ENCODE measurements at regions not wholly inside any gene's neighbourhood (a gene's known extent, or its start where the extent isn't known, plus 50 kb on each side); places are given as distances from the start of the nearest gene placed in this dataset.
"Not testable (repeated sequence)": the region's sequence is repeated elsewhere in the genome, so short reads cannot be mapped to it uniquely, and the experiment has no call there.

- peak; percentile 59 for DNase-seq
Measured at GRCh38 chrX:40853004-40853815, 117.9 kb upstream of the MED14 start.

- no peak for DNase-seq
Measured at GRCh38 chrX:40853816-40854123, 118.4 kb upstream of the MED14 start.

GRCh38 chrX:40854242-40854641, 118.9 kb upstream of the MED14 start:
- no peak for DNase-seq

GRCh38 chrX:40855411-40855810, 120.1 kb upstream of the MED14 start:
- no peak for DNase-seq

GRCh38 chrX:40855932-40856515, 120.7 kb upstream of the MED14 start:
- peak; percentile 6 for DNase-seq

GRCh38 chrX:40861952-40862554, 126.7 kb upstream of the MED14 start:
- not testable (repeated sequence) for DNase-seq

- not testable (repeated sequence) for DNase-seq
Measured at GRCh38 chrX:40863260-40863659, 127.9 kb upstream of the MED14 start.

- DNase-seq, result no peak
Measured at GRCh38 chrX:40863671-40864070, 128.3 kb upstream of the MED14 start.

GRCh38 chrX:40864972-40865371, 129.6 kb upstream of the MED14 start:
- no peak for DNase-seq

GRCh38 chrX:40866893-40867292, 131.6 kb upstream of the MED14 start:
- DNase-seq, result no peak

GRCh38 chrX:40867352-40867751, 132.0 kb upstream of the MED14 start:
- no peak for DNase-seq

- no peak for DNase-seq
Measured at GRCh38 chrX:40868868-40869267, 133.5 kb upstream of the MED14 start.

- DNase-seq, result not testable (repeated sequence)
Measured at GRCh38 chrX:40870982-40871381, 135.6 kb upstream of the MED14 start.

- no peak for DNase-seq
Measured at GRCh38 chrX:40871385-40872082, 136.2 kb upstream of the MED14 start.

GRCh38 chrX:40872351-40872750, 137.0 kb upstream of the MED14 start:
- DNase-seq, result no peak

- no peak for DNase-seq
Measured at GRCh38 chrX:40875476-40875875, 140.1 kb upstream of the MED14 start.

- peak; percentile 3 for DNase-seq
Measured at GRCh38 chrX:40877887-40878286, 142.5 kb upstream of the MED14 start.

- DNase-seq, result no peak
Measured at GRCh38 chrX:40878766-40879165, 143.4 kb upstream of the MED14 start.

- not testable (repeated sequence) for DNase-seq
Measured at GRCh38 chrX:40879172-40879571, 143.8 kb upstream of the MED14 start.

- no peak for DNase-seq
Measured at GRCh38 chrX:40880712-40881111, 145.4 kb upstream of the MED14 start.

GRCh38 chrX:40883021-40883619, 147.8 kb upstream of the MED14 start:
- DNase-seq, result no peak

GRCh38 chrX:40885989-40886388, 150.6 kb upstream of the MED14 start:
- DNase-seq, result no peak

- DNase-seq, result no peak
Measured at GRCh38 chrX:40887476-40887875, 152.1 kb upstream of the MED14 start.

All from NCI-H526 treated with DMSO at 0.1 percent for 48 hours (cell line).